Limb (tissue), 2 donors: ENCODE measurements at regions not wholly inside any gene's neighbourhood (a gene's known extent, or its start where the extent isn't known, plus 50 kb on each side); places are given as distances from the start of the nearest gene placed in this dataset.

ENCODE experiments used
- DNase-seq, 2 donors: peaks; one replicate each; pipeline ENCODE4 v3.0.0-alpha.2; 2016; ENCODE audit errors: extremely low spot score in 2 of 2

- DNase-seq, result no peak
Observed at GRCh38 chr7:340979-341694, 51.2 kb downstream of the FOXL3 start.

- no peak for DNase-seq
Observed at GRCh38 chr7:341841-342638, 52.1 kb downstream of the FOXL3 start.

- no peak for DNase-seq
Observed at GRCh38 chr7:342681-343216, 52.8 kb downstream of the FOXL3 start.

GRCh38 chr7:343227-343822 is 53.4 kb downstream of the FOXL3 start:
- no peak for DNase-seq

GRCh38 chr7:343864-344607 is 54.1 kb downstream of the FOXL3 start:
- DNase-seq, result no peak

- DNase-seq, result no peak
Observed at GRCh38 chr7:344608-344994, 54.6 kb downstream of the FOXL3 start.

- DNase-seq, result no peak
Observed at GRCh38 chr7:346116-346898, 56.3 kb downstream of the FOXL3 start.

- DNase-seq, result no peak
Observed at GRCh38 chr7:347001-347590, 57.1 kb downstream of the FOXL3 start.

- DNase-seq, result no peak
Observed at GRCh38 chr7:347644-348479, 57.9 kb downstream of the FOXL3 start.

- DNase-seq, result no peak
Observed at GRCh38 chr7:348480-348844, 58.5 kb downstream of the FOXL3 start.

GRCh38 chr7:348962-349743 is 59.2 kb downstream of the FOXL3 start:
- DNase-seq, result no peak

- no peak for DNase-seq
Observed at GRCh38 chr7:351256-351655, 61.3 kb downstream of the FOXL3 start.

GRCh38 chr7:351681-352480 is 61.9 kb downstream of the FOXL3 start:
- DNase-seq, result no peak

GRCh38 chr7:353746-354325 is 63.9 kb downstream of the FOXL3 start:
- no peak for DNase-seq

GRCh38 chr7:354597-355470 is 64.9 kb downstream of the FOXL3 start:
- no peak for DNase-seq

- DNase-seq, result no peak
Observed at GRCh38 chr7:355568-355967, 65.6 kb downstream of the FOXL3 start.

GRCh38 chr7:356087-356486 is 66.1 kb downstream of the FOXL3 start:
- no peak for DNase-seq
